ENCODE measurements at regions not wholly inside any gene's neighbourhood (a gene's known extent, or its start where the extent isn't known, plus 50 kb on each side); places are given as distances from the start of the nearest gene placed in this dataset.
A peak's percentile ranks its signal among the peaks of the same experiment; 100 is the strongest.

- no peak for DNase-seq (ENCODE audit: low spot score)
These were observed 1166.2 kb downstream of the DNAJB9 start for GRCh38 chr7:109735881-109736280.

DNA sequence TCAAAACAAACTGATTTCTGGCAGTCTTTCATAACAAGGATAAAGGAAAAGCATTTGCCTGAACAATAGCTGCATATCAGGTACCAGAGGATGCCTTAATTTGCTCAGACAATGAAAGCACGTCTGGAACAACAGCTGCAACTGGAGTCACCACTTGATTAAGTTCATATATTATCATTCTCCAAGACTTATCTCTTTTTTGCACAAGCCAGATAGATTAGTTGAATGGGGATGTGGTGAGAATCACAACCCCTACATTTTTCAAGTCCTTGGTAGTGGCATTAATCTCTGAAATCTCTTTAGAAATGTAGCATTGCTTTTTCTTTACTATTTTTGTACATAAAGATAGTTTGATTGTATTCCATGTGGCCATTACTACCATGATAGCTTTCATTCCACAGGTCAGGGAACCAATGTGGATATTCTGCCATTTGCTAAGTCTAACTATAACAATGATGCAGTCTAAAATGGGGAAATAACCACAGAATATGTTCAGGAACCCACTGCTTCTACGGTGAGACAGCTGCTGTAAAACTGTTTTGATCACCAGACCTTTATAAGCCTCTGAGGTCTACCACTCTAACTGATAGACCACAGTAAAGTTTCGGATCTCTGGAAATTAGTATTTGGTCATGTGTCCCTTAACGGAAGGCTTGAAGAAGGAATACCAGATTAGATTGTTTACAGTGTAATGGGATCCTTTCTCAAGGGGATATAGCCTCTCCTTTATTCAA is 1176.2 kb downstream of the DNAJB9 start:
- DNase-seq (ENCODE audit: low spot score) = no peak

- DNase-seq (ENCODE audit: low spot score) = no peak
These were observed 1181.6 kb downstream of the DNAJB9 start for GRCh38 chr7:109751241-109751640.

DNA sequence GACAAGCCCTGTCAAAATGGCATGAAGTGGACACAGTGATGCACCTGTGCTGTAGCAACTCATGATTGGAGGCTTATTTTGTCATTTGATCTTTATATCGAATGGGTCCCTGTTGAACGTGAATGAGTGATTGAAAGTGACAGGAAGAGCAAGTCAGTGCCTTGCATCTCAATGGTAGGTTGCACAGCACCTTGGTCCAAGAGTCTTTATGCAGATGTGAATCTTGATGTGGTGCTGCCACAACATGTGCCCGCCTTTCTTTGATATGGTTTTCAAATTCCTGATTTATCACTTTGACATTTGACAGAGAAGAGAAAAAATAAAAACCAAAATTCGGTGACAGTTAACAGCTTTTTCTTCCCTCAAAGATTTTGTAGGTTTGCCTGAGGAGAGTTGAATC is 1182.4 kb downstream of the DNAJB9 start:
- no peak for DNase-seq (ENCODE audit: low spot score)

DNA sequence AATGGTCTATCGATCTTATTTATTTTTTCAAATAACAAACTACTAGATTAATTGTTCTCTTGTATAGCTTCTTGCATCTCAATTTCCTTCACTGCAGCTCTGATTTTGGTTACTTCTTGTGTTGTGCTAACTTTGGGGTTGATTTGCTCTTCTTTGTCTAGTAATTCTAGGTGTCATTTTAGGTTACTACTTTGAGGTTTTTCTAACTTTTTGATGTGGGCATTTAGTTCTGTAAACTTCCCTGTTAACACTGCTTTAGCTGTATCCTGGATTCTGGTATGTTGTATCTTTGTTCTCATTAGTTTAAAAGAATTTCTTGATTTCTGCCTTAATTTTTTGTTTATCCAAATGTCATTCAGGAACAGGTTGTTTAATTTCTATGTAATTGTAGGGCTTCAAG is 1188.0 kb downstream of the DNAJB9 start:
- DNase-seq (ENCODE audit: low spot score) = no peak

DNA sequence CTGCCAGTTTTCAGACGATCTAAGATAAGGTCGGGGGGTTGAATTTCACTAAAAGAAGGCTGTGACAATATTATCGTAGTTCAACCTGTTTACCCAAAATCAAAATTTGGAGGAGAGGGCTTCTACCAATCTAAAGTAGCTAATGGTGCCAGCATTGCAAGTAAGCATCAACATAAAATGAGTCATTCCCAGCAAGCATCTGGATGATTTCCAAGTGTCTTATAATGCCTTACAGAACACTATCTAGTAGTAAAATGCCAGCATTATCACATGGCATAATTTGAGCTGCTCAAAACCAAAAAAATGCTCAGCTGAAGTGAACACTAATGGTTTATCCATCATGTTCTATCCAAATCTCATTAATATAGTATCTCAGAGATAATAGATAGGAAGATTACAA is 1193.9 kb downstream of the DNAJB9 start:
- DNase-seq (ENCODE audit: low spot score) = no peak

DNA sequence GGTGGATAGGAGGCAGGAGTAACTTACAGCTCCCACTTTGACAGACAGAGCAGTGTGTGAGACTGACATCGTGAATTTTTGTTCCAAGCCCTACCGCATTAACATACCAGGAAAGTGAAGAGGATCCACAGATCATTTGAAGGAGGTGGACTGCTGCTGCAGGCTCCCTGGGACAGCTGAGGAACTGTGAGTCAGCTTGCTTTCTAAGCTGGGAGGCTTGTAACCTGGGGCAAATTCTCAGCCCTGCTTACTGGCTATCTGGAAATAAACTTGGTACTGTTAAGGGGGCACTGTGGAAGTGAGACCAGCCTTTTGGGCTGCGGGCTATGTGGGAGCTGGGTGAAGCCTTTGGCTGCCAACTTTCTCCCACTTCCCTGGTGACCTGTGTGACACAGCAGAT is 1202.5 kb downstream of the DNAJB9 start:
- no peak for DNase-seq (ENCODE audit: low spot score)

DNA sequence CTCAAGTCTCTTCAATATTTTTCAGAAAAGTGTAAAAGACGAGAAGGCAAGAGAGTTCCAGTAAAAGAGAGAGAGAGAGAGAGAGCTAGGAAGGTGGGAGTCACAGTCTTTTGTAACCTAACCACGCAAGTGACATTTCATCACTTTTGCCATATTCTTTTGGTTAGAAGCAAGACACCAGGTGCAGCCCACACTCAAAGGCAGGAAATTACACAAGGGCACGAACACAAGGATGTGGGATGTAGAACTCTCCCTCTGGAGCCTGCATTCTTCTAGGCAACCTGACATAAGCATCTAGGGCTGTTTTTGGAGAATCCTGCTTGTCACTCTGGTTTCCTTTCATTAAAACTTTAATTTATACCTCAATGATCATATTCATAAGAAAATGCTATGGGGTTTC is 1213.1 kb downstream of the DNAJB9 start:
- no peak for DNase-seq (ENCODE audit: low spot score)

DNA sequence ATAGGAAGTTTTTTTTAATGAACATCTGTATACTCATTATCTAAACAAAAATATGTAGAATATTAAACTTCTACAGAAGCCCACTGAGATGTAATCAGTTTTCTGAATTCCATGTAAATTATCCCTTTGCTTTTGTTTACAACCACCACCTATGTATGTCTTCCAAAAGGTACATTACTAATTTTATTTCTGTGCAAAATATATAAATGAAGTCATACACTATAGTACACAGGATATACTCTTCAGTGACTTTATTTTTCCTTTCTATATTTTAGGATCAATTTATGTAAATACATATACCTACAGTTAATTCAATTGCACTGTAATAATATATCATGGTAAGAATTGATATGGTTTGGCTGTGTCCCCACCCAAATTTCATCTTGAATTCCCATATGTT is 1236.9 kb downstream of the DNAJB9 start:
- no peak for DNase-seq (ENCODE audit: low spot score)

DNA sequence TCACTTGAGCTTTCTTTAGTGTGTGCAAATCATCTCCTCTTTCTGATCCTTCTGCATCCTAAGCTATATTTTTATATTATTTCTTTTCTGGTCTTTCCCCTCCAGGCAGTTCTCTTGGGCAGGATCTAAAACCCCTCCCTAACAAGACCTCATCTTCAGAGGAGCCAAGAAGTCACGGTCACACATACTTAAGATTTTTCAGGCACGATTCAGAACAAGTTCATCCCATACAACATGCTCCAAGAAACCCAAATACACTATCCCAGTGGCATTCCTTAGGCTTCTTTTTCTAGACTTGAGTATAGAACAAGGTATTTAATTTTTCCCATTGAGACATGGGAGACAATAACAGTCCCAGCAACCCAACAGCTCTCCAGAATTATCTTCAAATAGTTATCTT is 1251.5 kb downstream of the DNAJB9 start:
- no peak for DNase-seq (ENCODE audit: low spot score)

DNA sequence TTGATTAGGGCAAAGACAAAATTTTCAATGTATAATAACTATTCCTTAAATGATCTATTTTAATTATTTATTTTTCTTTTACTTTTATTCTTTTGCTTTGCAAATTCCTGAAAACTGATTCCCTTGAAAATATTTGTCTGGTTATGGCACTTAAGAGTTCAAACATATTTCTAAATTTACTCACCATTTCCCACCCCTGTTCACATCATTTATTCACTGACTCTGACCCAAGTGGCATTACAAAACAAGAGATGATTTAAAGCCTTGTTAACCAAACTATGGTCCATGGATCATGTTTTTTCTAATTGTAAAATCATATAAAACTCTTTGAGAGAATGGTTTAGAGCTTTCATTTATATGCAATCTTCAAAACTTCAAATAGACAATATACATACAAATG is 1256.1 kb upstream of the LRRN3 start:
- DNase-seq (ENCODE audit: low spot score) = no peak

GRCh38 chr7:109835577-109835976 is 1255.3 kb upstream of the LRRN3 start:
- DNase-seq (ENCODE audit: low spot score) = no peak

GRCh38 chr7:109836016-109836415 is 1254.9 kb upstream of the LRRN3 start:
- no peak for DNase-seq (ENCODE audit: low spot score)

- no peak for DNase-seq (ENCODE audit: low spot score)
These were observed 1248.5 kb upstream of the LRRN3 start for GRCh38 chr7:109842386-109842785.

- DNase-seq (ENCODE audit: low spot score) = peak; percentile 58
These were observed 1246.6 kb upstream of the LRRN3 start for GRCh38 chr7:109844362-109844761.

- no peak for DNase-seq (ENCODE audit: low spot score)
These were observed 1226.7 kb upstream of the LRRN3 start for GRCh38 chr7:109864230-109864629.

- no peak for DNase-seq (ENCODE audit: low spot score)
These were observed 1222.6 kb upstream of the LRRN3 start for GRCh38 chr7:109868215-109868860.

- no peak for DNase-seq (ENCODE audit: low spot score)
These were observed 1217.6 kb upstream of the LRRN3 start for GRCh38 chr7:109873296-109873695.

DNA sequence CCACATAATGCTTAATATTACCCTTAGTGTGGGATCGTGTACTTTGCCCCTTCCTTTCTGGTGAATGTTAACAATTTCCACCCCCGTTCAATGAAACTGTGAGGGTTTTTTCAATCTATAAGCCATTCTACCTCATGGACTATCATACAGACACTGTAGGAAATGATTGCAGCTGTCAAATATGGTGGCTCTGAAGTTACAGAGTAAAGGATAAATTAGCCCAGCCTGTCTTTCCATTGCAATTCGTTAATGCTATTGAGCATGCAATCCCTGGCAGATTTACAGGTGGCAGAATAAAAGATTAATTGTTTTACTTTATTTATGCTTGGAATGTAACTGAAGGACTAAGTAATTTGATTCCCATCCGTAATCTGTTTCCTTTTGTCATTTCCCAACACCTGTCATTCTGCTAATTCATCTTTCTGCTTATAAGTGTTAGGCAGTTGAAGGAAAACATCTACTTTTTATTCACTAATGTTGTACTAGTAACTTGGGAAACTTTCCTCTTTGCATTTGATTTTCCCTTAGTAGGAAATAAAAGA is 1211.6 kb upstream of the LRRN3 start:
- DNase-seq (ENCODE audit: low spot score) = no peak

GRCh38 chr7:109890622-109891021 is 1200.3 kb upstream of the LRRN3 start:
- no peak for DNase-seq (ENCODE audit: low spot score)

- no peak for DNase-seq (ENCODE audit: low spot score)
These were observed 1197.7 kb upstream of the LRRN3 start for GRCh38 chr7:109893231-109893630.

GRCh38 chr7:109895536-109895935 is 1195.4 kb upstream of the LRRN3 start:
- no peak for DNase-seq (ENCODE audit: low spot score)

- DNase-seq (ENCODE audit: low spot score) = no peak
These were observed 1189.0 kb upstream of the LRRN3 start for GRCh38 chr7:109901926-109902325.
